ENCODE measurements at regions not wholly inside any gene's neighbourhood (a gene's known extent, or its start where the extent isn't known, plus 50 kb on each side); places are given as distances from the start of the nearest gene placed in this dataset. TPM values are rescaled to one million over a fixed set of nuclear protein-coding genes. Genes with fewer than 3 reads are reported as not detected.

DNA sequence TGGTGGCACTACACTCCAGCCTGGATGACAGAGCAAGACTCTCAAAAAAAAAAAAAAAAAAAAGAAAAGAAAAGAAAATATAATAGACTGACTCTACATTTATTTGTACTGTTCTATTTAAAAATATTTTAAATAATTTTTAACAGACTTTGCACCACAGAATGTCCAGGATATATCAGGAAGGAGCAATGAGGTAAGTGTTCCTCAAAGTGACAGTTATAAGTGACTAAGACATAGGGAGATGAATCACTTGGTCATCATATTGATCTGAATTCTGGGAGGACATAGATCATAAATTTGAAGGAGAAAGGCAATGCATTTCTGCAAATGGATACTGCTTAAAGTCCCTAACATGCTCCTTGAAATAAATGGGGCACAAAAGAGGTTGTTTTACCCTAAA, 221.5 kb downstream of the KCNC2 start:
- DNase-seq (ENCODE audit: low read depth, low spot score) (no peak), FAIRE-seq (no peak), ATAC-seq (no peak)
- in situ Hi-C loops (cut with MboI) (no loop called here), intact Hi-C loops (cut with micrococcal nuclease; ENCODE audit: unreplicated experiment) (no loop called here)
- no peak for TF ChIP-seq STAT3 (IDR thresholded peaks at IDR 0.05; ENCODE audit: low read depth, low read length)
- no peak for TF ChIP-seq CREM (IDR thresholded peaks at IDR 0.05; ENCODE audit: low read depth)
- no peak for TF ChIP-seq ZZZ3 (IDR thresholded peaks at IDR 0.05; ENCODE audit: control insufficient read depth, insufficient read length, low read depth)
- SMC1A ChIA-PET (ENCODE audit: uncharacterized antibody, unreplicated experiment): no interaction called here
- H4K20me1 ChIP-seq (ENCODE audit: control insufficient read depth, insufficient read depth): no peaks in the 10 kb centered on the region
- no peaks in the 10 kb centered on the region for H3K9me3 ChIP-seq (replicated peaks; ENCODE audit: control insufficient read depth, insufficient read depth, low read length)
- H3K4me3 ChIP-seq: no peak overlapping the region
- no peaks in the 10 kb centered on the region for H3K4me1 ChIP-seq (ENCODE audit: control insufficient read depth, insufficient read depth, low read length)
- no peaks in the 10 kb centered on the region for H3K79me2 ChIP-seq (ENCODE audit: control insufficient read depth, insufficient read depth, low read length)
- CTCF ChIA-PET: interaction anchor here (2.0 kb wide), 1 partner anchor 299 kb away, joined by 5 read pairs; no protein-coding TSS in a partner anchor
- no peak overlapping the region for H3K4me2 ChIP-seq (ENCODE audit: control insufficient read depth, insufficient read depth)
- H3K9ac ChIP-seq (ENCODE audit: control insufficient read depth, insufficient read depth, low read length): no peak overlapping the region
- BruUV-seq (replicated peaks): no TSS peak
- POLR2A ChIA-PET: no interaction called here
- RAD21 ChIA-PET (ENCODE audit: unreplicated experiment): no interaction called here
- no peaks in the 10 kb centered on the region for H3K36me3 ChIP-seq (ENCODE audit: control insufficient read depth in 2 of 2, insufficient read depth in 2 of 2, low read length in 1 of 2)
- no peak overlapping the region for H3K27ac ChIP-seq (ENCODE audit: control insufficient read depth, insufficient read depth)
- no peak overlapping the region for H2AFZ ChIP-seq (ENCODE audit: control insufficient read depth, low read depth, low read length)
- H3K27me3 ChIP-seq (replicated peaks in 1 of 2; ENCODE audit: control insufficient read depth in 2 of 2, insufficient read depth in 2 of 2, low read length in 1 of 2): no peaks in the 10 kb centered on the region

Small RNA genes lying in the stretch of these regions (small RNA-seq; reads per million reads assigned to genes)
- not detected for gene AC123904.2
